OCI-LY1 (cell line): ENCODE measurements at regions not wholly inside any gene's neighbourhood (a gene's known extent, or its start where the extent isn't known, plus 50 kb on each side); places are given as distances from the start of the nearest gene placed in this dataset.

Experiments used
- EZH2 ChIP-seq: fragments of 200-600 bp; sonication (generic), shearing (Covaris generic); IDR thresholded peaks from 2 replicates; pipeline ENCODE4 v1.8.0; 2017; ENCODE audit warnings: borderline replicate concordance, mixed run types, mild to moderate bottlenecking, antibody characterized with exemption, low read length, moderate library complexity, mixed read lengths
- TF ChIP-seq, protein P1 (sequence below): fragments of 200-600 bp; sonication (generic), shearing (Covaris generic); IDR thresholded peaks from 2 replicates; pipeline ENCODE4 v1.5.1; 2017; ENCODE audit warnings: mild to moderate bottlenecking, antibody characterized with exemption, low read length, moderate library complexity, mixed read lengths

DNA sequence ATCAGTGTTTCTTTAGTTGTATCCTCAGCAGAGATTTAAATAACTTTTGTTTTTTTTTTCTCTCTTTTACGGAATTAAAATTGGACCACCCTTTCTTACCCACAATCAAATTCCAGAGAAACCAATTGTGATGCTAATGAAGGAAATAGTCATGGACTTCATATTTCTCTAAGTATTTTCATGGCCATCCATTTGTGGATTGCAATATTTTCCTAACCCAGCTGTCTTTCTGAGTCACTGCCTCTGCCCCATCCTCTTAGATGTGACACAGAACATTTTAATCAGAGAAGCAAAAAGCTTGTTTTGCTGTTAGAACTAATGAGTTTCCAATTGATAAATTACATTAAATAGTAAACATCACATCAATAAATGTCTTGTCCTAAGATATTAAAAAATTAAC is 405.5 kb upstream of the ADGRB3 start:
- TF ChIP-seq, protein P1, sequence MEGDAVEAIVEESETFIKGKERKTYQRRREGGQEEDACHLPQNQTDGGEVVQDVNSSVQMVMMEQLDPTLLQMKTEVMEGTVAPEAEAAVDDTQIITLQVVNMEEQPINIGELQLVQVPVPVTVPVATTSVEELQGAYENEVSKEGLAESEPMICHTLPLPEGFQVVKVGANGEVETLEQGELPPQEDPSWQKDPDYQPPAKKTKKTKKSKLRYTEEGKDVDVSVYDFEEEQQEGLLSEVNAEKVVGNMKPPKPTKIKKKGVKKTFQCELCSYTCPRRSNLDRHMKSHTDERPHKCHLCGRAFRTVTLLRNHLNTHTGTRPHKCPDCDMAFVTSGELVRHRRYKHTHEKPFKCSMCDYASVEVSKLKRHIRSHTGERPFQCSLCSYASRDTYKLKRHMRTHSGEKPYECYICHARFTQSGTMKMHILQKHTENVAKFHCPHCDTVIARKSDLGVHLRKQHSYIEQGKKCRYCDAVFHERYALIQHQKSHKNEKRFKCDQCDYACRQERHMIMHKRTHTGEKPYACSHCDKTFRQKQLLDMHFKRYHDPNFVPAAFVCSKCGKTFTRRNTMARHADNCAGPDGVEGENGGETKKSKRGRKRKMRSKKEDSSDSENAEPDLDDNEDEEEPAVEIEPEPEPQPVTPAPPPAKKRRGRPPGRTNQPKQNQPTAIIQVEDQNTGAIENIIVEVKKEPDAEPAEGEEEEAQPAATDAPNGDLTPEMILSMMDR = no peak
- no peak for TF ChIP-seq EZH2
